BE2C (cell line): ENCODE measurements at regions not wholly inside any gene's neighbourhood (a gene's known extent, or its start where the extent isn't known, plus 50 kb on each side); places are given as distances from the start of the nearest gene placed in this dataset.

Experiments used
- DNase-seq: peaks from one replicate; pipeline ENCODE4 v3.0.0-alpha.2; 2020
- H3K27me3 ChIP-seq: fragments of 250-450 bp; sonication (Bioruptor Pico); 2 replicates; pipeline ENCODE4 v1.5.1; 2020; ENCODE audit warnings: mild to moderate bottlenecking
- H3K36me3 ChIP-seq: fragments of 250-450 bp; sonication (Bioruptor Pico); 2 replicates; pipeline ENCODE4 v1.5.1; 2020; ENCODE audit warnings: mild to moderate bottlenecking
- H3K4me1 ChIP-seq: fragments of 250-450 bp; sonication (Bioruptor Pico); 2 replicates; pipeline ENCODE4 v1.5.1; 2020
- H3K4me3 ChIP-seq: 2 replicates; pipeline ENCODE4 v1.5.1; 2011; ENCODE audit warnings: low read depth, low read length
- H3K9me3 ChIP-seq: fragments of 250-450 bp; sonication (Bioruptor Pico); 2 replicates; pipeline ENCODE4 v1.5.1; 2020
- CTCF ChIP-seq: IDR thresholded peaks from 2 replicates; pipeline ENCODE4 v1.5.1; 2012; ENCODE audit warnings: mild to moderate bottlenecking, low read depth, low read length

- Histone ChIP-seq H3K36me3 (no peaks in the 10 kb centered on the region), H3K9me3 (no peaks in the 10 kb centered on the region), H3K27me3 (no peaks in the 10 kb centered on the region), H3K4me1 (0 out of 2 replicates have a peak, but pooled peaks cover 5% of the 10 kb centered on the region), H3K4me3 (no peak overlapping the region)
- TF ChIP-seq CTCF = no peak
- no peak for DNase-seq
Observed at GRCh38 chr3:181943285-181943684, 231.6 kb downstream of the SOX2 start.

GRCh38 chr3:181947606-181948005 is 235.9 kb downstream of the SOX2 start:
- DNase-seq = no peak
- H3K36me3 ChIP-seq = no peaks in the 10 kb centered on the region

GRCh38 chr3:181948286-181948685 is 236.6 kb downstream of the SOX2 start:
- peak; percentile 41 for TF ChIP-seq CTCF

More at GRCh38 chr3:181947606-181948005, 235.9 kb downstream of the SOX2 start:
- Histone ChIP-seq H3K9me3 (no peaks in the 10 kb centered on the region), H3K27me3 (no peaks in the 10 kb centered on the region), H3K4me1 (no peaks in the 10 kb centered on the region), H3K4me3 (no peak overlapping the region)
- no peak for TF ChIP-seq CTCF

GRCh38 chr3:181952221-181952620 is 240.5 kb downstream of the SOX2 start:
- TF ChIP-seq CTCF = no peak
- no peaks in the 10 kb centered on the region for H3K9me3 ChIP-seq
- no peak for DNase-seq
- H3K4me1 ChIP-seq = no peaks in the 10 kb centered on the region
- no peak overlapping the region for H3K4me3 ChIP-seq
- no peaks in the 10 kb centered on the region for H3K36me3 ChIP-seq
- no peaks in the 10 kb centered on the region for H3K27me3 ChIP-seq

More at GRCh38 chr3:181948286-181948685, 236.6 kb downstream of the SOX2 start:
- Histone ChIP-seq H3K9me3 (no peaks in the 10 kb centered on the region), H3K4me1 (no peaks in the 10 kb centered on the region), H3K27me3 (no peaks in the 10 kb centered on the region), H3K4me3 (no peak overlapping the region), H3K36me3 (no peaks in the 10 kb centered on the region)
- no peak for DNase-seq

GRCh38 chr3:181952929-181953328 is 241.2 kb downstream of the SOX2 start:
- H3K9me3 ChIP-seq = no peaks in the 10 kb centered on the region
- H3K36me3 ChIP-seq = no peaks in the 10 kb centered on the region
- no peak for TF ChIP-seq CTCF
- H3K4me1 ChIP-seq = no peaks in the 10 kb centered on the region
- DNase-seq = no peak
- no peak overlapping the region for H3K4me3 ChIP-seq
- H3K27me3 ChIP-seq = no peaks in the 10 kb centered on the region

- Histone ChIP-seq H3K27me3 (no peaks in the 10 kb centered on the region), H3K4me3 (no peak overlapping the region), H3K36me3 (no peaks in the 10 kb centered on the region), H3K4me1 (no peaks in the 10 kb centered on the region), H3K9me3 (no peaks in the 10 kb centered on the region)
- DNase-seq = no peak
- no peak for TF ChIP-seq CTCF
Observed at GRCh38 chr3:181955566-181955965, 243.8 kb downstream of the SOX2 start.
